ENCODE measurements at regions not wholly inside any gene's neighbourhood (a gene's known extent, or its start where the extent isn't known, plus 50 kb on each side); places are given as distances from the start of the nearest gene placed in this dataset.
"Not testable (repeated sequence)": the region's sequence is repeated elsewhere in the genome, so short reads cannot be mapped to it uniquely, and the experiment has no call there.

GRCh38 chr7:25456467-25457171 lies 228.3 kb upstream of the NPVF start:
- DNase-seq: peak; percentile 1

- no peak for DNase-seq
Observed at GRCh38 chr7:25459057-25459456, 230.8 kb upstream of the NPVF start.

DNA sequence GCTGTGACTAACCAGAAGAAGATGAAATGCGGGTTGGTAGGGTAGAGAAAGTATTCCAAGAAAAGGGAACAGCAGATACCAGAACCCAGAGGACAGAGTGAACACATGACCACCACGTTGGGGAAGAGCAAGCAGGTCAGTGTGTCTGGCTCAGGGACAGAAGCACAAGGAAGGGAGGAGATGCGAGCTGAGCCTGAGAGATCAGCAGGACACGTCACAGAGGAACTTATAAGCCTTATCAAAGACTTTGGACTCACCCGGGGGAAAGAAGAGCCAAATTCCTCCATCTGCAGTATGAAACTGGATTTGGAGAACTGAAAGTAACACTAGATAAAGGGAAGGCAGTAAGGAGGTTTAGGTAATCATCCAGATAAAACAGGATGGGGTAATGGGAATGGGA lies 232.1 kb upstream of the NPVF start:
- no peak for DNase-seq

DNA sequence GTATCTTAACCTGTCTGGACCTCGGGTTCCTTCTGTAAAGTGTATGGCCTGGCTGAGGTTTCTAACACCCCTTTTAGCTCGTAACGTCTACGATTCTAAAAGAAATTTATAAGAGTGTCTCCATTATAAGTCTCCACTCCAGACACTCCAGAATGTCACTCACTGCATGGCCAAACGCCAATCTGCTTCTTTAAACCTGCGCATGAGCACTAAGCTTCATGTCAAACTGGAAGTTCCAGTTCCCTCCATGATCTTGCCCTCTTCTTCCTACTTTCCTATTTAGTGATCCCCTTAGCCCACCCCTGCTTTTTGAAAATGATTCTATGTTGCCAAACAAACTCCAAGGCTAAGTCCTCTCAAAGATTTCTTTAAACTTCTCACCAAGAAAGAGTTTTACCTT lies 241.4 kb upstream of the NPVF start:
- no peak for DNase-seq

DNA sequence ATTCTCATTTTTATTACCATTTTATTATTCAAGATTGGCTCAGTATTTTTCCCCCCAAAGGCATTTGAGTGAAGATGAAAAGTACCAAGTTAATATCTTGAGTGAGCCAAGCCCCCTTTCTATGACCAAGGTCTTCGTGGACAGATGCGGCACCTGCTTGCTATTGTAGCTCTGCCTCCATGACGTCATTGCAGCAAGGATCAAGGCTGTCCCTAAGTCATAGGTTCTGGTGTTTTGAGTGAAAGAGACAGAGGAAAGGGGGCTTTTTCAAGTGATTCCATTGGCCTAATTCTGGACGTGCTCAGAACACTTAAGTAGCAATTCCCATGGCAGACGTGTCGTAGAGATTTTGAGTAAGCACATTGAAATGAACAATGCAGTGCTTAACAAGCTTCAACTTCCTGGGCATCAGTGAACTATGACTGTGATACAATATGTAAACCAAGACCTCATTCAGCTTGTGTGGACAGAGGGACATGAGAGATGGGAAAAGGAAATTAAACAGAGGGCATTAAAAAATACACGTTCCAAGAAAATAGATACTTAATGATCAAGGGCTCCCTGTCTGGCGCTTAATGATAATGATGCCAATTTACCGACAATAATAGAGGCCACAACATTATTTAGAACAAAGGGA lies 248.7 kb upstream of the NPVF start:
- DNase-seq: no peak

GRCh38 chr7:25478221-25478620 lies 249.9 kb upstream of the NPVF start:
- DNase-seq: not testable (repeated sequence)

- no peak for DNase-seq
Observed at GRCh38 chr7:25478925-25479324, 250.6 kb upstream of the NPVF start.

DNA sequence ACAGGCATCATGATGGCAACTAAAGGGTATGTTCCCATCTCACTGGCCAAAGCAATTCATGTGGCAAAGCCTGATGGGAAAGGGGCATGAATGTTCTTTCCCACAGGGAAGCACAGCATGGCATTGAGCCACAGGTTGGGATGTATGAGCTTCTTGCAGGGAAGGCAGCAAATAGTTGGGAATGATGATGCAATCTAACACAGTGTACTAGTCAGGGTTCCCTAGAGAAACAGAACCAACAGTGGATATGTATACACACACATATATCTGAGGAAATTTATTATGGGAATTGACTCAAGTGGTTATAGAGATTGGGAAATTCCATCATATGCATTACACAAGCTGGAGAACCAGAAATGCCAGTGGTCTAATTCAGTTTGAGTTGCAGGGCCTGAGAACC lies 253.6 kb upstream of the NPVF start:
- no peak for DNase-seq

DNA sequence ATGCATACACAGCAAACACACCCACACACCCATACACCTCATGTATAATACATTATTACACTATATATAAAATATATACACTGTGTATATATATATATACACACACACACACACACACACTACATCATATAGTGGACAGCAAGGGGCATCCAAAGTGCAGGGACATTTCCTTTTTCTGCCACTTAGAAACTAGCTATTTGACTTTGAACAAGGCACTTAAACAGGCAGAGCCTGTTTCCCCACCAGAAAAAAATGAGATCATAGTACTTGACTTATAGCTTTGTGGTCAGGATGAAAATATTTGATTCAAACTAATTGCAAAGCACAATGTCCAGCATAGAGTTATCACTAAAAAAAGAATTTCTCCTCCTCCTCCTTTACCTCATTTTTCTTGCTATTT lies 254.3 kb upstream of the NPVF start:
- DNase-seq: no peak

- no peak for DNase-seq
Observed at GRCh38 chr7:25485026-25485425, 256.7 kb upstream of the NPVF start.

DNA sequence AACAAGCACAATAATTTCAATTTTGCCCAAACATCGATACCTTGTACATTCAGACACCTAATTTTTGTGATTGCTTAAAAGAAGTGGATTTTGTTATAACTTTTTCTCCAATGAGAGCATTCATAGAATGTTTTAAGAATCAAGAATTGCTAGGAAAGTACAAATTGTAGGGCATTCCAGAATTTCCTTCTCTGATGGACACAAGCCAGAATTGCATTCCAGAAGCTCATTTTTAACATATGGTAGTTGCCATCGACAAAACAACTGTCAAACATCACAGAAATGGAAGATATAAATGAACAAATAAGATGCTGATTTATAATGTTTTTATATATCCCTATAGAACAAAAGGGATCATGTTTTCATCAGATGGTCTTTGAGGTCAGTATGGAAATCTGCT lies 258.4 kb upstream of the NPVF start:
- DNase-seq: no peak

- no peak for DNase-seq
Observed at GRCh38 chr7:25493805-25494366, 265.6 kb upstream of the NPVF start.

- DNase-seq: no peak
Observed at GRCh38 chr7:25494896-25495295, 266.6 kb upstream of the NPVF start.

- peak; percentile 43 for DNase-seq
Observed at GRCh38 chr7:25495342-25496250, 267.3 kb upstream of the NPVF start.

GRCh38 chr7:25496476-25497368 lies 268.4 kb upstream of the NPVF start:
- no peak for DNase-seq

- DNase-seq: no peak
Observed at GRCh38 chr7:25500393-25500921, 272.2 kb upstream of the NPVF start.

DNA sequence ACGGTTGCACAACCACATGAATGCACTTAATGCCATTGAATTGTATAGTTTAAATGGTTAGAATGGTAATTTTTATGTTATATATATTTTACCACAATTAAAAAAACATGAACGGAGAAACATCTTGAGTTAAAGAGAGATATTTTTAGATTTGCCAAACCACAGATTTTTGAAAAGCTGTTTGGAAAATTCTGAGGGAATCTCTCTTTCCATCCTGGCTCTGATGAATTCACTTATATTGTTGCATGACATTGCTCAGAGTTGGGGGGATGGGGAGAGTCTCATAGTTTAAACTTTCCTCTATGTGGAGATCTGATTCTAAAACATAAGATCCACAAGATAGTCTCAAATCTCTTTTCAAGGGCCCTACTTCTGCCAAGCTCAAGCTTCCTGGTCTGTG lies 275.0 kb upstream of the NPVF start:
- DNase-seq: no peak

DNA sequence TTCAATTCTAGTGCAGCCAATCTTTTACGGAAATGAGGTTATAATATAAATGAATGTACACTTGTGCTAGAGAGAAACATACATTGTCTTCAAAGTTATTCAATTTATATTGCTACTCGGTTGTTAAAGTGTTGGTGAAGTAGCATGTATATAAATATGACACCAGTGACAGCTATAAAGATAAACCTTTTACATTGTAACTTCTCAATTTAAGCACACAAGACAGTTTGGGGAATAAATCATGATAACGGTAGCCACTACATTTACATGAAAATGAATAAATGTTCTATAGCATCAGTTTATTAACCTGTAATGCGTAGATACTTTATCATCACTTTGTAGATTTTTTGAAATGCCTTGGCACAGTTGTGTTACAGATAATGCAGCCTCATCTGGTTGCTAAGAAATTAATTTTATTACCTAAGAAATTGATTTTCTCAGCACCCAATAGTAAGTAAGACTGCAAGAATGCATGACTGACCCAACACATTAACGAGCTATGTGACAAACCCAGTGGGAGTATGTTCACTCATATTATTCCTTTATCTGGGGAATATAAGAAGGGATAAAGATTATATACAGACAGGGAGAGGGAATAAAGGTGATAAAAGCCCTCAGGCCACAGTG lies 283.9 kb upstream of the NPVF start:
- DNase-seq: no peak

- no peak for DNase-seq
Observed at GRCh38 chr7:25515633-25516275, 287.5 kb upstream of the NPVF start.

GRCh38 chr7:25517906-25518305 lies 289.6 kb upstream of the NPVF start:
- DNase-seq: no peak

GRCh38 chr7:25520017-25520416 lies 291.7 kb upstream of the NPVF start:
- no peak for DNase-seq

All from NCI-H2107 (cell line).